Calu3 (cell line): ENCODE measurements at regions not wholly inside any gene's neighbourhood (a gene's known extent, or its start where the extent isn't known, plus 50 kb on each side); places are given as distances from the start of the nearest gene placed in this dataset.

Experiments used
- BruUV-seq: library from RNA; stranded (reverse); fragments of 400-500 nt; replicated peaks from 2 replicates; lab custom pipeline; 2021; lab: Mats Ljungman, UMichigan
- CTCF ChIA-PET: fragments of 300-600 bp; sonication (Branson Sonifier 250); formaldehyde crosslinking; loops from one replicate; lab custom pipeline; 2022; ENCODE audit warnings: antibody characterized with exemption; lab: Charles Lee
- DNase-seq: peaks from one replicate; pipeline ENCODE4 v3.0.0; 2022
- H3K27ac Mint-ChIP-seq: one replicate; pipeline ENCODE4 v1.8.0; 2022; ENCODE audit warnings: mixed read lengths; ENCODE audit not compliant: unreplicated experiment
- H3K27me3 Mint-ChIP-seq: one replicate; pipeline ENCODE4 v1.8.0; 2022; ENCODE audit warnings: mixed read lengths; ENCODE audit not compliant: unreplicated experiment
- H3K36me3 Mint-ChIP-seq: one replicate; pipeline ENCODE4 v1.8.0; 2022; ENCODE audit warnings: mild to moderate bottlenecking, moderate library complexity, mixed read lengths; ENCODE audit not compliant: insufficient read depth, unreplicated experiment
- H3K4me1 Mint-ChIP-seq: one replicate; pipeline ENCODE4 v1.8.0; 2022; ENCODE audit warnings: mild to moderate bottlenecking, low read depth, mixed read lengths; ENCODE audit not compliant: unreplicated experiment
- H3K4me3 Mint-ChIP-seq: one replicate; pipeline ENCODE4 v1.8.0; 2022; ENCODE audit warnings: mild to moderate bottlenecking, low read depth, moderate library complexity, mixed read lengths; ENCODE audit not compliant: unreplicated experiment
- H3K9me3 Mint-ChIP-seq: one replicate; pipeline ENCODE4 v1.8.0; 2022; ENCODE audit warnings: low read depth, mixed read lengths; ENCODE audit not compliant: unreplicated experiment
- CTCF ChIP-seq: fragments of 200-600 bp; IDR thresholded peaks from one replicate; pipeline ENCODE4 v1.8.0; 2022; ENCODE audit warnings: antibody characterized with exemption; ENCODE audit not compliant: unreplicated experiment
- intact Hi-C: fragments of 100-400 bp; cut with micrococcal nuclease; formaldehyde crosslinking; loops from one replicate; pipeline ENCODE4 v1.10.0; 2022; ENCODE audit not compliant: unreplicated experiment

GRCh38 chr6:5906340-5906670, 100.4 kb downstream of the NRN1 start:
- DNase-seq, result no peak
- intact Hi-C loops, result no loop called here
- no peaks in the 10 kb centered on the region for H3K36me3 Mint-ChIP-seq
- no peaks in the 10 kb centered on the region for H3K27me3 Mint-ChIP-seq
- no peak overlapping the region for H3K27ac Mint-ChIP-seq
- no peaks in the 10 kb centered on the region for H3K4me1 Mint-ChIP-seq
- peaks cover 2% of the 10 kb centered on the region for H3K9me3 Mint-ChIP-seq
- no TSS peak for BruUV-seq
- no peak overlapping the region for H3K4me3 Mint-ChIP-seq
- TF ChIP-seq CTCF, result no peak
- CTCF ChIA-PET, result no interaction called here

GRCh38 chr6:5905431-5906339, 101.0 kb downstream of the NRN1 start:
- DNase-seq, result no peak
- no TSS peak for BruUV-seq
- H3K27ac Mint-ChIP-seq, result no peak overlapping the region
- H3K27me3 Mint-ChIP-seq, result no peaks in the 10 kb centered on the region
- no peaks in the 10 kb centered on the region for H3K4me1 Mint-ChIP-seq
- H3K4me3 Mint-ChIP-seq, result no peak overlapping the region
- CTCF ChIA-PET, result no interaction called here
- no peaks in the 10 kb centered on the region for H3K9me3 Mint-ChIP-seq
- TF ChIP-seq CTCF, result no peak
- intact Hi-C loops, result no loop called here
- H3K36me3 Mint-ChIP-seq, result no peaks in the 10 kb centered on the region

GRCh38 chr6:5904532-5904931, 102.2 kb downstream of the NRN1 start:
- Mint-ChIP-seq H3K4me1 (no peaks in the 10 kb centered on the region), H3K27ac (no peak overlapping the region), H3K36me3 (no peaks in the 10 kb centered on the region), H3K9me3 (no peaks in the 10 kb centered on the region), H3K27me3 (no peaks in the 10 kb centered on the region), H3K4me3 (no peak overlapping the region)
- intact Hi-C loops, result no loop called here
- TF ChIP-seq CTCF, result no peak
- no TSS peak for BruUV-seq
- DNase-seq, result no peak
- CTCF ChIA-PET, result no interaction called here

- Mint-ChIP-seq H3K36me3 (no peaks in the 10 kb centered on the region), H3K4me3 (no peak overlapping the region), H3K9me3 (no peaks in the 10 kb centered on the region), H3K4me1 (no peaks in the 10 kb centered on the region), H3K27me3 (no peaks in the 10 kb centered on the region), H3K27ac (no peak overlapping the region)
- CTCF ChIA-PET, result no interaction called here
- BruUV-seq, result no TSS peak
- intact Hi-C loops, result no loop called here
- TF ChIP-seq CTCF, result no peak
- no peak for DNase-seq
Observed at GRCh38 chr6:5899216-5900045, 107.3 kb downstream of the NRN1 start.
